ENCODE measurements at regions not wholly inside any gene's neighbourhood (a gene's known extent, or its start where the extent isn't known, plus 50 kb on each side); places are given as distances from the start of the nearest gene placed in this dataset.

DNA sequence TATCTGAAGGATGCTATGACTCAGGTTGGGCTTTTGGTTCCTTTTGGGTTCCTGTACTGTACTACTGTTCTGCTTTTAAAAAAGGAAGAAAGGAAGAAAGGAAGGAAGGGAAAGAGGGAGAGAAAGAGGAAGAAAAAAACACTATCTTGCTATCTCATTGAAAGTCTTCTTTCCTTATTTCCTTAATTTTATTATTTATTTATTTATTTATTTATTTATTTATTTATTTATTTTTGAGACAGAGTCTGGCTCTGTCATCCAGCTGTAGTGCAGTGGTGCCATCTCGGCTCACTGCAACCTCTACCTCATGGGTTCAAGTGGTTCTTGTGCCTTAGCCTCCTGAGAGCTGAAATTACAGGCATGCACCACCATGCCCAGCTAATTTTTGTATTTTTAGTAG is 198.9 kb upstream of the SOX2 start:
- TF ChIP-seq, protein P1, sequence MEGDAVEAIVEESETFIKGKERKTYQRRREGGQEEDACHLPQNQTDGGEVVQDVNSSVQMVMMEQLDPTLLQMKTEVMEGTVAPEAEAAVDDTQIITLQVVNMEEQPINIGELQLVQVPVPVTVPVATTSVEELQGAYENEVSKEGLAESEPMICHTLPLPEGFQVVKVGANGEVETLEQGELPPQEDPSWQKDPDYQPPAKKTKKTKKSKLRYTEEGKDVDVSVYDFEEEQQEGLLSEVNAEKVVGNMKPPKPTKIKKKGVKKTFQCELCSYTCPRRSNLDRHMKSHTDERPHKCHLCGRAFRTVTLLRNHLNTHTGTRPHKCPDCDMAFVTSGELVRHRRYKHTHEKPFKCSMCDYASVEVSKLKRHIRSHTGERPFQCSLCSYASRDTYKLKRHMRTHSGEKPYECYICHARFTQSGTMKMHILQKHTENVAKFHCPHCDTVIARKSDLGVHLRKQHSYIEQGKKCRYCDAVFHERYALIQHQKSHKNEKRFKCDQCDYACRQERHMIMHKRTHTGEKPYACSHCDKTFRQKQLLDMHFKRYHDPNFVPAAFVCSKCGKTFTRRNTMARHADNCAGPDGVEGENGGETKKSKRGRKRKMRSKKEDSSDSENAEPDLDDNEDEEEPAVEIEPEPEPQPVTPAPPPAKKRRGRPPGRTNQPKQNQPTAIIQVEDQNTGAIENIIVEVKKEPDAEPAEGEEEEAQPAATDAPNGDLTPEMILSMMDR (IDR thresholded peaks at IDR 0.05; ENCODE audit: low read length, missing control alignments), result no peak
- H3K4me3 ChIP-seq (replicated peaks; ENCODE audit: low read depth, low read length), result no peak overlapping the region
- no peak for DNase-seq (ENCODE audit: low read depth)

DNA sequence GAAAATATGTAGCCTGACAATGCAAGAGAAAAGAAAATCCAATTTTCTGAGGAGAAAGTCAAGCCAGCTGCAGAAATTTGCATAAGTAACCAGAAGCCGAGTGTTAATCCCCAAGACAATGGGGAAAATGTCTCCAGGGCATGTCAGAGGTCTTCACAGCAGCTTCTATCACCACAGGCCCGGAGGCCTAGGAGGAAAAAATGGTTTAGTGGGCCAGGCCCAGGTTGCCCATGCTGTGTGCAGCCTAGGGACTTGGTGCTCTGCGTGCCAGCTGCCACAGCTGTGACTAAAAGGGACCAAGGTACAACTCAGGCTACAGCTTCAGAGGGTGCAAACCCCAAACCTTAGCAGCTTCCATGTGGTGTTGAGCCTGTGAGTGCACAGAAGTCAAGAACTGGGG is 201.2 kb upstream of the SOX2 start:
- no peak overlapping the region for H3K4me3 ChIP-seq (replicated peaks; ENCODE audit: low read depth, low read length)
- DNase-seq (ENCODE audit: low read depth), result no peak
- TF ChIP-seq, protein P1 (IDR thresholded peaks at IDR 0.05; ENCODE audit: low read length, missing control alignments), result no peak

DNA sequence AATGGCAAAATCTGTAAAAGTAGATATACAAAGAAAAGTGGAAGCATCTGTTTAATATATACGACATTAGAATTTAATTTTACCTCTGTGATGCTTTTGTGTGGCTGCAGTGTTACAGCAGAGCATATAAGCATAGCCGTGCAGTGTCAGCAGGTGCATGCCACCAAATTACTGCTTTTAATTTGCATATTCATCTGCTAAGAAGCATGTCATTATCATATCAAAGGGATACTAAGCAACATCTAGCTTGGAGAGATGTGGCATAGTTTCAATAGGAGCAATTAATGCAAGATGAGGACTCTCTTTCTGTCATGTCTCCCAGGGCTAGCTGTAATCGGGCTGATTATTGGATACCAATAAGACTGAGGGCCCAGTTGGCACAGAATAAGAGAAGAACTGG is 214.4 kb upstream of the SOX2 start:
- TF ChIP-seq, protein P1 (IDR thresholded peaks at IDR 0.05; ENCODE audit: low read length, missing control alignments), result no peak
- DNase-seq (ENCODE audit: low read depth), result no peak
- H3K4me3 ChIP-seq (replicated peaks; ENCODE audit: low read depth, low read length), result no peak overlapping the region

DNA sequence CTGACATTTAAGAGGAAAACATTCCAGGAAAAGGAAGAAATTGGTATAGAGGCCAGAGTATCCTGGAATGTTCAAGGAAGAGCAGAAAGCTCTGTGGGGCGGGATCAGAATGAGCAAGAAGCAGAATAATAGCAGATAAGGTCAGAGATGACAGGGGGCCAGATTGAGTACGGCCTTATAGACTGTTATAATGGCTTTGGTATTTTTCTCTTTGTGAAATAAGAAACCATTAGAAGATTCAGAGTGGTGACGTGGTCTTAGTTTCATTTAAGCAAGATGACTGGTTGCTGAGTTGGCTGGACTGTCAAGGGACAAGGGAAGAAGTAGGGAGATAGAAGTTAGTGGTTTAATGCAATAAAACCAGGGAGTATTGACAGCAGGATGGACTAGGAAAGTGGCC is 218.3 kb upstream of the SOX2 start:
- no peak overlapping the region for H3K4me3 ChIP-seq (replicated peaks; ENCODE audit: low read depth, low read length)
- DNase-seq (ENCODE audit: low read depth), result no peak
- TF ChIP-seq, protein P1 (IDR thresholded peaks at IDR 0.05; ENCODE audit: low read length, missing control alignments), result no peak

DNA sequence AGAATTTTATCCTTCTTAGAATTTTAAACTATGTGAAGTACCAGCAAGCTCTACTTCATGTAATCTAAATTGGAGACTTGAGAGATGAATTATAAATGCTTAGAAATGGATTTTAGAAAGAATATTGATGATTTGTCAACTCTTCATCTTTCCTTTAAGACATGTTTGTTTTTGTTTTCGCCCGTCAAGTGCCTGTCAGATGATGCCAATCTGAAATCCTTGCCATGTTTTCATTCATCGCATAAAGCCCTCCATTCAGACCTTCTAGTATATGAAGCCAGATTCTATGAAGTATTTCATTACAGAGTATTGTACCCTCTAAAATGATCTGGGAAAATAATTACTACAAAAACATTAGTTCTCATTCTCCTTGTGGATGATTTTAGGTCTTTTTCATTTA is 223.2 kb upstream of the SOX2 start:
- TF ChIP-seq, protein P1 (IDR thresholded peaks at IDR 0.05; ENCODE audit: low read length, missing control alignments), result no peak
- DNase-seq (ENCODE audit: low read depth), result no peak
- no peak overlapping the region for H3K4me3 ChIP-seq (replicated peaks; ENCODE audit: low read depth, low read length)

DNA sequence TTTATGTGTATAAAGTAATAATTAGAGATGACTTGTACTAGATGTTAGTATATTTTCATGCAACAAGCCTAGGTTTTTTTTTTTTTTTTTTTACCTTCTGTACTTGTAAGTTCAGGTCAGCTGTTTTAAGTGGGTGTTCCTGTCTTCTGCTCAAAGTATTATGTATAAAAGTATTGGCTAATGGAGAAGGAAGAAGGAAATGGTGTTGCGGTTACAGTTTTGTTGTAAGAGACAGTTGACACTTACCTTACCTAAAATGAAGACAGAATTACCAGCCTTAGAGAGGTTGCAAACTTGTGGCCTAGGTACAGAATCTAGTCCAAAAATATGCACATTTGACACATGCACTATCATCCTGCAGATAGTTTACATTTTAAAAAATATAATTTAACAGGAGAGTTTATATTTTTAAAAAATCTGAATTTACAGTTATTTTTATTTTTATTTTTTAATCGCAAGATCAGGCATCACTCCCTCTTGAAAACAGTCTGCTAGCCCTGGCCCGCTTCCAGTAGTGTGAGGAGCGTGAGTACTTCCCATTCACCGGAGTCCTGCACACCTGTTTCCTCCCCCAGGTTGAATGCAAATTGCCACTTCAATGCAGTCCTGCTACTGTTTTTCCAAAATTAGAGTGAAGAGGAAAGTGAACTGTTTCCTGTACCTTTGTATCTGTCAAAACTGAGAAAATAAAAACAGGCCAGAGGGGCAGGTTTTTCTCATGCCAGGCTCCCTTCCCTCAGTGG is 224.3 kb upstream of the SOX2 start:
- no peak overlapping the region for H3K4me3 ChIP-seq (replicated peaks; ENCODE audit: low read depth, low read length)
- TF ChIP-seq, protein P1 (IDR thresholded peaks at IDR 0.05; ENCODE audit: low read length, missing control alignments), result no peak
- DNase-seq (ENCODE audit: low read depth), result no peak
